ENCODE measurements at regions not wholly inside any gene's neighbourhood (a gene's known extent, or its start where the extent isn't known, plus 50 kb on each side); places are given as distances from the start of the nearest gene placed in this dataset.

DNA sequence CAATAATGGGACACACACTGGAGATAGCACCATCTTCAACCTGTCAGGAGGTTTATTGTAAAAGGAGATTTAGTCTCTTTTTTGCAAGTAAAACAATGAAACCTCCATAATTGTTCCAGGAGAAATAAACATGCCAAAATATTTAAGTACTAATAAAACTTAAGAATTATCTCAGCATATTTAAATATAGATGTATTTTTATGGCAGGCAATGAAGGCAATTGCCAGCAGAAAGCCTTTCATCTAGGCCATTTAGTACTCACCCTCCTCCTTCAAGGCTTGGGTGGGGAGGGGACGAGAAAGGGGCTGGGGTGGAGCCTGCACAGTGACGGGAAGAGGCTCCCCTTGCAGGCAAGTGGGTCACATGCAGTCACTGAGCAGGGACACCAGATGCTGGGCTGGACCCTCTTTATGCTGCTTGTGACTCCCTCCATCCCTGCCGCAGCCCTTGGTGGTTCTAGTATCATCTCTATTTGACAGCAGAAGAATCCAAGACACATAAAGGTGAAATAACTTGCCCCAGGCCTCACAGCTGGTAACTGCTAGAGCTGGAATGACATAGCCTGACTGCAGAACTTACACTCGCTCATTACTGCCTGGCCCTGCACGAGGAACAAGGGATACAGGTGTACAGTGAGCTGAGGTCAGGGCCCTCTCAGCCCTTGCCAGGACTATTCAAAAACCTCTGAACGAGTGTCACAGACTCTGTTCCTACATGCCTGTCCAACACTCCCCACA, 449.5 kb upstream of the ZMIZ1 start:
- TF ChIP-seq, protein P1, sequence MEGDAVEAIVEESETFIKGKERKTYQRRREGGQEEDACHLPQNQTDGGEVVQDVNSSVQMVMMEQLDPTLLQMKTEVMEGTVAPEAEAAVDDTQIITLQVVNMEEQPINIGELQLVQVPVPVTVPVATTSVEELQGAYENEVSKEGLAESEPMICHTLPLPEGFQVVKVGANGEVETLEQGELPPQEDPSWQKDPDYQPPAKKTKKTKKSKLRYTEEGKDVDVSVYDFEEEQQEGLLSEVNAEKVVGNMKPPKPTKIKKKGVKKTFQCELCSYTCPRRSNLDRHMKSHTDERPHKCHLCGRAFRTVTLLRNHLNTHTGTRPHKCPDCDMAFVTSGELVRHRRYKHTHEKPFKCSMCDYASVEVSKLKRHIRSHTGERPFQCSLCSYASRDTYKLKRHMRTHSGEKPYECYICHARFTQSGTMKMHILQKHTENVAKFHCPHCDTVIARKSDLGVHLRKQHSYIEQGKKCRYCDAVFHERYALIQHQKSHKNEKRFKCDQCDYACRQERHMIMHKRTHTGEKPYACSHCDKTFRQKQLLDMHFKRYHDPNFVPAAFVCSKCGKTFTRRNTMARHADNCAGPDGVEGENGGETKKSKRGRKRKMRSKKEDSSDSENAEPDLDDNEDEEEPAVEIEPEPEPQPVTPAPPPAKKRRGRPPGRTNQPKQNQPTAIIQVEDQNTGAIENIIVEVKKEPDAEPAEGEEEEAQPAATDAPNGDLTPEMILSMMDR (conservative IDR thresholded peaks at IDR 0.05; ENCODE audit: low read length): no peak
- TF ChIP-seq EZH2phosphoT487 (IDR thresholded peaks at IDR 0.05; ENCODE audit: borderline replicate concordance, low read depth, low read length): no peak

Data from OCI-LY7 (cell line).